ENCODE measurements at regions not wholly inside any gene's neighbourhood (a gene's known extent, or its start where the extent isn't known, plus 50 kb on each side); places are given as distances from the start of the nearest gene placed in this dataset.

- no peak for TF ChIP-seq ZBTB37 (CRISPR knock-in tag; IDR thresholded peaks at IDR 0.05)
- TF ChIP-seq ZNF558 (CRISPR knock-in tag; IDR thresholded peaks at IDR 0.05; ENCODE audit: borderline replicate concordance) = no peak
- no peak for TF ChIP-seq JUN (CRISPR knock-in tag; IDR thresholded peaks at IDR 0.05)
- no peak for TF ChIP-seq SIN3B (IDR thresholded peaks at IDR 0.05; ENCODE audit: low read length)
Measured at GRCh38 chr9:108045851-108046250, 556.3 kb upstream of the KLF4 start (continued).

GRCh38 chr9:108043585-108043984 is 554.0 kb upstream of the KLF4 start:
- Histone ChIP-seq H3K4me1 (ENCODE audit: insufficient read depth, low read length) (no peaks in the 10 kb centered on the region), H3K27ac (ENCODE audit: extremely low read length, insufficient read depth, low read length) (no peak overlapping the region), H3K27me3 (ENCODE audit: control insufficient read depth in 1 of 2, insufficient read depth in 2 of 2, low read length in 2 of 2) (no peaks in the 10 kb centered on the region), H2AFZ (ENCODE audit: low read length) (no peak overlapping the region), H4K20me1 (ENCODE audit: insufficient read depth, low read length) (no peaks in the 10 kb centered on the region), H3K9ac (ENCODE audit: insufficient read depth, low read depth, low read length) (no peak overlapping the region), H3K4me2 (ENCODE audit: low read depth, low read length) (no peak overlapping the region), H3K79me2 (ENCODE audit: insufficient read depth, low read length) (no peaks in the 10 kb centered on the region), H3K36me3 (replicated peaks in 1 of 2; ENCODE audit: control insufficient read depth in 1 of 2, insufficient read depth in 2 of 2, low read length in 2 of 2) (no peaks in the 10 kb centered on the region), H3K9me3 (ENCODE audit: low read length) (peaks cover 7% of the 10 kb centered on the region), H3K4me3 (replicated peaks in 1 of 3; ENCODE audit: insufficient read depth in 1 of 3, low read depth in 2 of 3, low read length in 3 of 3) (no peak overlapping the region)
- FAIRE-seq (no peak), DNase-seq (ENCODE audit: low spot score) (no peak), ATAC-seq (no peak)
- intact Hi-C loops (cut with micrococcal nuclease; ENCODE audit: unreplicated experiment) (no loop called here), in situ Hi-C loops (cut with HindIII; ENCODE audit: extremely low pct_ligation_motif_present, low pct_unique_long_range_greater_than_20kb) (no loop called here)
- CTCF ChIA-PET (ENCODE audit: low intra/inter-chr PET ratio, low total read pairs) = no interaction called here
- no TSS peak for BruUV-seq (replicated peaks)
- POLR2A ChIA-PET = no interaction called here
- WGBS (ENCODE audit: low lambda C conversion rate) = 0% methylated on average over 1 of the region's 1 CpG
- TF ChIP-seq ZNF891 (CRISPR knock-in tag; IDR thresholded peaks at IDR 0.05) (no peak), SOX13 (IDR thresholded peaks at IDR 0.05) (no peak), SOX13 (CRISPR knock-in tag; conservative IDR thresholded peaks at IDR 0.05 in 1 of 2, IDR thresholded peaks at IDR 0.05 in 1 of 2) (no peak), ZHX2 (IDR thresholded peaks at IDR 0.05; ENCODE audit: low read depth) (no peak), ZHX2 (CRISPR knock-in tag; IDR thresholded peaks at IDR 0.05; ENCODE audit: borderline replicate concordance) (no peak), FUBP1 (CRISPR knock-in tag; IDR thresholded peaks at IDR 0.05; ENCODE audit: borderline replicate concordance) (no peak), ZNF10 (CRISPR knock-in tag; IDR thresholded peaks at IDR 0.05; ENCODE audit: borderline replicate concordance, low read depth) (no peak), ZNF816 (CRISPR knock-in tag; IDR thresholded peaks at IDR 0.05; ENCODE audit: borderline replicate concordance) (no peak), CBX2 (IDR thresholded peaks at IDR 0.05; ENCODE audit: low read depth, low read length) (no peak), CBX2 (CRISPR knock-in tag; IDR thresholded peaks at IDR 0.05; ENCODE audit: low read depth) (no peak), SMAD3 (CRISPR knock-in tag; IDR thresholded peaks at IDR 0.05) (no peak)

Measured in HepG2 (cell line).